H9 (cell line): ENCODE measurements at regions not wholly inside any gene's neighbourhood (a gene's known extent, or its start where the extent isn't known, plus 50 kb on each side); places are given as distances from the start of the nearest gene placed in this dataset.

Experiments used
- DNase-seq: peaks from one replicate; pipeline ENCODE4 v3.0.0-alpha.2; 2017
- H2AFZ ChIP-seq: one replicate; pipeline ENCODE4 v1.6.1; 2013; ENCODE audit warnings: mild to moderate bottlenecking, low read length, control low read depth, moderate library complexity
- H2AK5ac ChIP-seq: 2 replicates; pipeline ENCODE4 v1.6.1; 2013; ENCODE audit warnings: low read length, control low read depth, mixed read lengths; ENCODE audit not compliant: insufficient read length
- H2BK120ac ChIP-seq: one replicate; pipeline ENCODE4 v1.6.1; 2013; ENCODE audit warnings: low read depth, mild to moderate bottlenecking, low read length, control low read depth, inconsistent platforms; ENCODE audit not compliant: poor library complexity, severe bottlenecking
- H2BK12ac ChIP-seq: 2 replicates; pipeline ENCODE4 v1.6.1; 2013; ENCODE audit warnings: low read length, control low read depth, mixed read lengths, low read depth; ENCODE audit not compliant: insufficient read length
- H2BK15ac ChIP-seq: 2 replicates; pipeline ENCODE4 v1.6.1; 2013; ENCODE audit warnings: low read depth, low read length, control low read depth
- H2BK20ac ChIP-seq: one replicate; pipeline ENCODE4 v1.6.1; 2013; ENCODE audit warnings: low read depth, mild to moderate bottlenecking, low read length, control low read depth, inconsistent platforms; ENCODE audit not compliant: poor library complexity, severe bottlenecking
- H2BK5ac ChIP-seq: 2 replicates; pipeline ENCODE4 v1.6.1; 2013; ENCODE audit warnings: low read length, control low read depth, mixed read lengths; ENCODE audit not compliant: insufficient read length
- H3K14ac ChIP-seq: 2 replicates; pipeline ENCODE4 v1.6.1; 2013; ENCODE audit warnings: low read length, control low read depth; ENCODE audit not compliant: insufficient read depth
- H3K18ac ChIP-seq: 2 replicates; pipeline ENCODE4 v1.6.1; 2013; ENCODE audit warnings: low read depth, mild to moderate bottlenecking, mixed read lengths, low read length, control low read depth; ENCODE audit not compliant: insufficient read length
- H3K23ac ChIP-seq: 2 replicates; pipeline ENCODE4 v1.6.1; 2013; ENCODE audit warnings: low read length, control low read depth, mixed read lengths, low read depth; ENCODE audit not compliant: insufficient read length
- H3K23me2 ChIP-seq: 2 replicates; pipeline ENCODE4 v1.6.1; 2013; ENCODE audit warnings: low read depth, mild to moderate bottlenecking, mixed read lengths, low read length, control low read depth; ENCODE audit not compliant: insufficient read length, poor library complexity, severe bottlenecking
- H3K27ac ChIP-seq: 2 replicates; pipeline ENCODE4 v1.5.1; 2013; ENCODE audit warnings: low read length, control low read depth, mixed read lengths, low read depth; ENCODE audit not compliant: insufficient read length
- H3K27me3 ChIP-seq: 2 replicates; pipeline ENCODE4 v1.6.1; 2013; ENCODE audit warnings: low read length, control low read depth, inconsistent platforms; ENCODE audit not compliant: insufficient read depth
- H3K4ac ChIP-seq: 2 replicates; pipeline ENCODE4 v1.6.1; 2013; ENCODE audit warnings: low read depth, mild to moderate bottlenecking, control low read depth, inconsistent platforms, low read length, moderate library complexity
- H3K4me1 ChIP-seq: 2 replicates; pipeline ENCODE4 v1.6.1; 2013; ENCODE audit warnings: low read length, control low read depth, inconsistent platforms; ENCODE audit not compliant: insufficient read depth
- H3K4me2 ChIP-seq: 2 replicates; pipeline ENCODE4 v1.6.1; 2013; ENCODE audit warnings: low read length, control low read depth, mixed read lengths; ENCODE audit not compliant: insufficient read length, insufficient read depth
- H3K56ac ChIP-seq: 2 replicates; pipeline ENCODE4 v1.6.1; 2013; ENCODE audit warnings: low read depth, mild to moderate bottlenecking, mixed read lengths, low read length, control low read depth; ENCODE audit not compliant: insufficient read length
- H3K79me1 ChIP-seq: 2 replicates; pipeline ENCODE4 v1.6.1; 2013; ENCODE audit warnings: low read depth, mild to moderate bottlenecking, moderate library complexity, low read length, control low read depth, inconsistent platforms; ENCODE audit not compliant: insufficient read depth, poor library complexity, severe bottlenecking
- H3K79me2 ChIP-seq: 2 replicates; pipeline ENCODE4 v1.6.1; 2013; ENCODE audit warnings: low read length, control low read depth, inconsistent platforms; ENCODE audit not compliant: insufficient read depth
- H3K9ac ChIP-seq: 2 replicates; pipeline ENCODE4 v1.6.1; 2013; ENCODE audit warnings: low read length, control low read depth, mixed read lengths; ENCODE audit not compliant: insufficient read length; ENCODE audit errors: extremely low read depth
- H3K9me3 ChIP-seq: one replicate; pipeline ENCODE4 v1.6.1; 2013; ENCODE audit warnings: low read depth, low read length, inconsistent platforms; ENCODE audit not compliant: control insufficient read depth
- H3T11ph ChIP-seq: one replicate; pipeline ENCODE4 v1.6.1; 2013; ENCODE audit warnings: mild to moderate bottlenecking, low read length, control low read depth, inconsistent platforms
- H4K20me1 ChIP-seq: one replicate; pipeline ENCODE4 v1.6.1; 2013; ENCODE audit not compliant: control insufficient read depth, insufficient read length, insufficient read depth
- H4K5ac ChIP-seq: 2 replicates; pipeline ENCODE4 v1.6.1; 2013; ENCODE audit warnings: low read depth, mild to moderate bottlenecking, mixed read lengths, low read length, control low read depth; ENCODE audit not compliant: insufficient read length
- H4K8ac ChIP-seq: replicated peaks from 2 replicates; pipeline ENCODE4 v1.6.1; 2013; ENCODE audit warnings: low read length, control low read depth, mixed read lengths, low read depth; ENCODE audit not compliant: insufficient read length
- H4K91ac ChIP-seq: 2 replicates; pipeline ENCODE4 v1.6.1; 2013; ENCODE audit warnings: low read depth, mild to moderate bottlenecking, moderate library complexity, mixed read lengths, low read length, control low read depth; ENCODE audit not compliant: insufficient read length
- H3K27ac Mint-ChIP-seq, 3 experiments: 2 replicates in 2 of 3; 3 replicates in 1 of 3; pipeline ENCODE4 v1.8.0; 2020 to 2021; ENCODE audit warnings: mixed read lengths in 3 of 3, mild to moderate bottlenecking in 1 of 3, moderate library complexity in 1 of 3
- H3K27me3 Mint-ChIP-seq: 2 replicates; pipeline ENCODE4 v1.8.0; 2021; ENCODE audit warnings: low read depth, mild to moderate bottlenecking, moderate library complexity, mixed read lengths
- H3K36me3 Mint-ChIP-seq, 3 experiments: 2 replicates in 2 of 3; 3 replicates in 1 of 3; pipeline ENCODE4 v1.8.0; 2020 to 2021; ENCODE audit warnings: low read depth in 3 of 3, mixed read lengths in 3 of 3; ENCODE audit not compliant: insufficient read depth in 1 of 3
- H3K4me1 Mint-ChIP-seq, 2 experiments: 2 replicates each; pipeline ENCODE4 v1.8.0; 2020; ENCODE audit warnings: mixed read lengths in 2 of 2
- H3K4me3 Mint-ChIP-seq, 2 experiments: 2 replicates in 1 of 2; 3 replicates in 1 of 2; pipeline ENCODE4 v1.8.0; 2020 to 2021; ENCODE audit warnings: mild to moderate bottlenecking in 2 of 2, mixed read lengths in 2 of 2, moderate library complexity in 1 of 2
- H3K9me3 Mint-ChIP-seq, 2 experiments: 2 replicates in 1 of 2; 3 replicates in 1 of 2; pipeline ENCODE4 v1.8.0; 2020; ENCODE audit warnings: mild to moderate bottlenecking in 2 of 2, mixed read lengths in 2 of 2, moderate library complexity in 1 of 2
- WGBS: extraction: QIAGEN DNeasy Blood & Tissue Kit; methylation state at CpG from one replicate; pipeline ENCODE4 v1.1.7; 2013; ENCODE audit warnings: missing lambda C conversion rate, low lambda C conversion rate, mixed read lengths; ENCODE audit not compliant: insufficient read length; ENCODE audit errors: extremely low coverage; 5-methylcytosine and 5-hydroxymethylcytosine counted together
- TF ChIP-seq, protein P1 (sequence below): fragments of 200-600 bp; sonication (generic); conservative IDR thresholded peaks from 3 replicates; pipeline ENCODE4 v1.8.0; 2021; ENCODE audit warnings: antibody characterized with exemption, mild to moderate bottlenecking

DNA sequence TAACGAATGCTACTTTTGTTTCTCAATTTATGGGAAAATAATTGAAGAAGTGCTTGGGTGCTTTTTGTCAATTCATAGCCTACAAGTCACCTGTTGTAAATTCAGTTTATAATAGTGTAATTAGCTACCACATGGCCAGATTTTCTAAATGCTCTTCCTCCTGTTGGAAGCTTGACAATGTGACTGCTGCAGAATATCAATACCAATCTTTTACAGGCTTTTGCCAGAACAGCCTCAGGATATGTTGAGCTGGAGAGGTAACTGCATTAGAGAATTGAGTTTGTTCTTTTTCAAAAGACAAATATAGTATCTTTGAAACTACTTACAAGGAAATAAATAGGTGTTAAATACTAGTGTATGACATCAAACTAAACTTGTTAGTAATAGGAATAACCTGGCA, 277.8 kb downstream of the POU4F1 start:
- Histone ChIP-seq H3K9me3 (no peaks in the 10 kb centered on the region), H3T11ph (no peak overlapping the region), H2AK5ac (no peak overlapping the region), H2BK12ac (no peak overlapping the region), H3K79me2 (no peaks in the 10 kb centered on the region), H2BK5ac (no peak overlapping the region), H4K20me1 (no peaks in the 10 kb centered on the region), H3K18ac (no peak overlapping the region), H2BK15ac (no peak overlapping the region), H2AFZ (no peak overlapping the region), H3K79me1 (no peaks in the 10 kb centered on the region), H3K27me3 (no peaks in the 10 kb centered on the region), H3K9ac (no peak overlapping the region), H3K4me2 (no peak overlapping the region), H3K4me1 (no peaks in the 10 kb centered on the region), H3K14ac (no peak overlapping the region), H4K5ac (no peak overlapping the region), H2BK20ac (no peak overlapping the region), H3K56ac (no peak overlapping the region), H3K23me2 (no peaks in the 10 kb centered on the region), H4K91ac (no peak overlapping the region), H3K23ac (no peak overlapping the region), H3K4ac (no peak overlapping the region), H2BK120ac (no peak overlapping the region), H4K8ac (no peak overlapping the region), H3K27ac (no peak overlapping the region)
- Mint-ChIP-seq H3K27me3 (peaks cover 3% of the 10 kb centered on the region; the same call in 1 of the 2 replicates), H3K4me1 (0 out of 4 replicates have a peak, but pooled peaks cover 0 to 4% of the 10 kb centered on the region in 2 experiments), H3K9me3 (no peaks in the 10 kb centered on the region), H3K4me3 (no peak overlapping the region), H3K27ac (no peak overlapping the region), H3K36me3 (no peaks in the 10 kb centered on the region)
- DNase-seq: no peak
- no CpG with 5 or more reads among the region's 1 CpG for WGBS
- TF ChIP-seq, protein P1, sequence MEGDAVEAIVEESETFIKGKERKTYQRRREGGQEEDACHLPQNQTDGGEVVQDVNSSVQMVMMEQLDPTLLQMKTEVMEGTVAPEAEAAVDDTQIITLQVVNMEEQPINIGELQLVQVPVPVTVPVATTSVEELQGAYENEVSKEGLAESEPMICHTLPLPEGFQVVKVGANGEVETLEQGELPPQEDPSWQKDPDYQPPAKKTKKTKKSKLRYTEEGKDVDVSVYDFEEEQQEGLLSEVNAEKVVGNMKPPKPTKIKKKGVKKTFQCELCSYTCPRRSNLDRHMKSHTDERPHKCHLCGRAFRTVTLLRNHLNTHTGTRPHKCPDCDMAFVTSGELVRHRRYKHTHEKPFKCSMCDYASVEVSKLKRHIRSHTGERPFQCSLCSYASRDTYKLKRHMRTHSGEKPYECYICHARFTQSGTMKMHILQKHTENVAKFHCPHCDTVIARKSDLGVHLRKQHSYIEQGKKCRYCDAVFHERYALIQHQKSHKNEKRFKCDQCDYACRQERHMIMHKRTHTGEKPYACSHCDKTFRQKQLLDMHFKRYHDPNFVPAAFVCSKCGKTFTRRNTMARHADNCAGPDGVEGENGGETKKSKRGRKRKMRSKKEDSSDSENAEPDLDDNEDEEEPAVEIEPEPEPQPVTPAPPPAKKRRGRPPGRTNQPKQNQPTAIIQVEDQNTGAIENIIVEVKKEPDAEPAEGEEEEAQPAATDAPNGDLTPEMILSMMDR: no peak
